H1 (cell line): ENCODE measurements at regions not wholly inside any gene's neighbourhood (a gene's known extent, or its start where the extent isn't known, plus 50 kb on each side); places are given as distances from the start of the nearest gene placed in this dataset.

Experiments
- CTCF ChIA-PET: fragments of 300-600 bp; sonication (Branson Sonifier 250); formaldehyde crosslinking; loops from one replicate; lab custom pipeline; 2021; ENCODE audit not compliant: partially characterized antibody; lab: Charles Lee
- POLR2A ChIA-PET: fragments of 300-600 bp; sonication (Branson Sonifier 250); formaldehyde crosslinking; loops from one replicate; lab custom pipeline; 2021; ENCODE audit warnings: inconsistent platforms; ENCODE audit not compliant: partially characterized antibody; lab: Charles Lee
- DNase-seq, 2 experiments: peaks; one replicate each; pipeline versions ENCODE4 v3.0.0 to v3.0.0-alpha.2; 2010 to 2022; ENCODE audit warnings: low spot score in 2 of 2, low read depth in 1 of 2, mixed read lengths in 1 of 2
- FAIRE-seq: peaks from 2 replicates; lab custom pipeline; 2011; peaks lifted over from hg19 to GRCh38; lab: Jason Lieb, UNC
- H2AFZ ChIP-seq: 2 replicates; pipeline ENCODE4 v1.8.1; 2012; ENCODE audit warnings: low read length, inconsistent platforms
- H2AK5ac ChIP-seq: 2 replicates; pipeline ENCODE4 v1.6.1; 2013; ENCODE audit warnings: low read depth, low read length
- H2BK120ac ChIP-seq: replicated peaks from 2 replicates; pipeline ENCODE3; 2013; ENCODE audit warnings: low read depth, low read length, inconsistent platforms
- H2BK12ac ChIP-seq: 2 replicates; pipeline ENCODE4 v1.6.1; 2013; ENCODE audit warnings: low read depth, low read length
- H2BK15ac ChIP-seq: 2 replicates; pipeline ENCODE4 v1.6.1; 2013; ENCODE audit warnings: low read length
- H2BK20ac ChIP-seq: 2 replicates; pipeline ENCODE4 v1.6.1; 2013; ENCODE audit warnings: low read length
- H2BK5ac ChIP-seq: 2 replicates; pipeline ENCODE4 v1.6.1; 2013; ENCODE audit warnings: low read depth, low read length
- H3K14ac ChIP-seq: 2 replicates; pipeline ENCODE4 v1.6.1; 2013; ENCODE audit warnings: inconsistent platforms; ENCODE audit not compliant: insufficient read length
- H3K18ac ChIP-seq: 2 replicates; pipeline ENCODE4 v1.6.1; 2013; ENCODE audit warnings: low read length; ENCODE audit errors: extremely low read depth
- H3K23ac ChIP-seq: 2 replicates; pipeline ENCODE4 v1.6.1; 2013; ENCODE audit warnings: inconsistent platforms; ENCODE audit not compliant: insufficient read length
- H3K23me2 ChIP-seq: 2 replicates; pipeline ENCODE4 v1.6.1; 2013; ENCODE audit warnings: low read depth, low read length
- H3K27ac ChIP-seq: 2 replicates; pipeline ENCODE4 v1.6.1; 2011; ENCODE audit warnings: low read depth, low read length, inconsistent platforms
- H3K27me3 ChIP-seq, 4 experiments: replicated peaks in 1 of 4; 1 replicate in 1 of 4; 2 replicates in 3 of 4; pipeline versions ENCODE4 v1.6.1 to v1.8.1; 2011 to 2013; ENCODE audit warnings: low read length in 3 of 4, mild to moderate bottlenecking in 3 of 4, inconsistent platforms in 2 of 4, mixed read lengths in 2 of 4, moderate library complexity in 1 of 4; ENCODE audit not compliant: control insufficient read depth in 3 of 4, insufficient read depth in 3 of 4; ENCODE audit errors: extremely low read depth in 1 of 4
- H3K36me3 ChIP-seq, 4 experiments: 2 replicates each; pipeline versions ENCODE4 v1.6.1 to v1.8.1; 2011 to 2013; ENCODE audit warnings: mild to moderate bottlenecking in 4 of 4, low read length in 3 of 4, moderate library complexity in 2 of 4, control low read depth in 1 of 4, inconsistent platforms in 1 of 4; ENCODE audit not compliant: insufficient read depth in 4 of 4, control insufficient read depth in 2 of 4
- H3K4ac ChIP-seq: replicated peaks from 2 replicates; pipeline ENCODE3; 2013; ENCODE audit warnings: low read length, low read depth, mixed read lengths, inconsistent platforms; ENCODE audit not compliant: insufficient read length
- H3K4me1 ChIP-seq, 4 experiments: replicated peaks in 1 of 4; 1 replicate in 1 of 4; 2 replicates in 3 of 4; pipeline versions ENCODE4 v1.6.1 to v1.8.1; 2011 to 2013; ENCODE audit warnings: low read length in 3 of 4, inconsistent platforms in 2 of 4, mixed read lengths in 1 of 4; ENCODE audit not compliant: insufficient read depth in 4 of 4, control insufficient read depth in 3 of 4
- H3K4me2 ChIP-seq, 2 experiments: 2 replicates each; pipeline versions ENCODE4 v1.6.1 to v1.8.1; 2011 to 2013; ENCODE audit warnings: low read depth in 2 of 2, low read length in 2 of 2, control low read depth in 1 of 2, inconsistent platforms in 1 of 2, mild to moderate bottlenecking in 1 of 2; ENCODE audit not compliant: insufficient read depth in 1 of 2
- H3K4me3 ChIP-seq, 4 experiments: fragments of 200-600, 300-600 bp in 1 of 4; sonication (generic), shearing (Covaris generic), sonication (Bioruptor Twin) in 1 of 4; 2 replicates each; pipeline versions ENCODE4 v1.5.1 to v1.8.1; 2011 to 2016; ENCODE audit warnings: low read length in 4 of 4, low read depth in 3 of 4, control low read depth in 2 of 4, inconsistent platforms in 2 of 4, mild to moderate bottlenecking in 2 of 4, mixed read lengths in 1 of 4, moderate library complexity in 1 of 4; ENCODE audit not compliant: insufficient read depth in 2 of 4; ENCODE audit errors: extremely low read depth in 1 of 4
- H3K56ac ChIP-seq: replicated peaks from 2 replicates; pipeline ENCODE3; 2013; ENCODE audit warnings: low read depth, mild to moderate bottlenecking, mixed read lengths, low read length, inconsistent platforms; ENCODE audit not compliant: insufficient read length
- H3K79me1 ChIP-seq: 2 replicates; pipeline ENCODE4 v1.6.1; 2013; ENCODE audit warnings: low read depth, low read length, control low read depth
- H3K79me2 ChIP-seq, 2 experiments: 2 replicates each; pipeline versions ENCODE4 v1.6.1 to v1.8.1; 2012 to 2013; ENCODE audit warnings: low read length in 2 of 2, mild to moderate bottlenecking in 2 of 2, inconsistent platforms in 1 of 2; ENCODE audit not compliant: insufficient read depth in 2 of 2, control insufficient read depth in 1 of 2
- H3K9ac ChIP-seq, 4 experiments: replicated peaks in 1 of 4; 1 replicate in 1 of 4; 2 replicates in 3 of 4; pipeline versions ENCODE4 v1.6.1 to v1.8.1; 2011 to 2013; ENCODE audit warnings: low read depth in 3 of 4, low read length in 3 of 4, control low read depth in 2 of 4, mild to moderate bottlenecking in 2 of 4, moderate library complexity in 2 of 4, inconsistent platforms in 1 of 4; ENCODE audit errors: extremely low read depth in 1 of 4
- H3K9me3 ChIP-seq, 2 experiments: 2 replicates each; pipeline versions ENCODE4 v1.6.1 to v1.8.1; 2012 to 2013; ENCODE audit warnings: mild to moderate bottlenecking in 2 of 2, moderate library complexity in 2 of 2, control low read depth in 1 of 2, inconsistent platforms in 1 of 2, low read depth in 1 of 2, low read length in 1 of 2, mixed read lengths in 1 of 2; ENCODE audit not compliant: insufficient read depth in 2 of 2
- H4K20me1 ChIP-seq, 2 experiments: replicated peaks in 1 of 2; 2 replicates each; pipeline versions ENCODE3 to v1.8.1; 2011 to 2013; ENCODE audit warnings: inconsistent platforms in 2 of 2, low read length in 2 of 2, mild to moderate bottlenecking in 1 of 2; ENCODE audit not compliant: insufficient read depth in 2 of 2, control insufficient read depth in 1 of 2
- H4K5ac ChIP-seq: 2 replicates; pipeline ENCODE4 v1.6.1; 2013; ENCODE audit warnings: low read length, low read depth, mixed read lengths, inconsistent platforms; ENCODE audit not compliant: insufficient read length
- H4K8ac ChIP-seq: 2 replicates; pipeline ENCODE4 v1.8.0; 2013; ENCODE audit warnings: mild to moderate bottlenecking, moderate library complexity, low read length, inconsistent platforms; ENCODE audit not compliant: insufficient read depth; ENCODE audit errors: extremely low read depth
- H4K91ac ChIP-seq: replicated peaks from 2 replicates; pipeline ENCODE3; 2013; ENCODE audit warnings: low read length, mixed read lengths, inconsistent platforms; ENCODE audit not compliant: insufficient read length
- CTCF ChIP-seq, 3 experiments: IDR thresholded peaks; 1 replicate in 2 of 3; 2 replicates in 1 of 3; pipeline versions ENCODE4 v1.5.1 to v1.6.1; 2011; ENCODE audit warnings: low read length in 3 of 3, mild to moderate bottlenecking in 3 of 3, inconsistent platforms in 2 of 3, low read depth in 1 of 3, moderate library complexity in 1 of 3; ENCODE audit not compliant: insufficient read depth in 1 of 3; ENCODE audit errors: control extremely low read depth in 1 of 3
- EP300 ChIP-seq, 2 experiments: IDR thresholded peaks; 1 replicate in 1 of 2; 2 replicates in 1 of 2; pipeline ENCODE4 v1.6.1; 2011 to 2012; ENCODE audit warnings: low read depth in 2 of 2, low read length in 2 of 2, mild to moderate bottlenecking in 2 of 2, borderline replicate concordance in 1 of 2, inconsistent platforms in 1 of 2, moderate library complexity in 1 of 2
- JUN ChIP-seq: IDR thresholded peaks from 2 replicates; pipeline ENCODE4 v1.6.1; 2011; ENCODE audit warnings: low read depth, mild to moderate bottlenecking, improper control_type of control experiment, low read length
- PHF8 ChIP-seq: fragments of 200-600 bp; sonication (generic); conservative IDR thresholded peaks from 2 replicates; pipeline ENCODE4 v1.7.1; 2012; ENCODE audit warnings: low read depth, mild to moderate bottlenecking, inconsistent platforms, low read length, moderate library complexity
- RNF2 ChIP-seq: fragments of 200-900, 300-1000 bp; sonication (generic); IDR thresholded peaks from 2 replicates; pipeline ENCODE4 v1.7.1; 2016; ENCODE audit warnings: borderline replicate concordance, low read depth, mild to moderate bottlenecking, antibody characterized with exemption, low read length; ENCODE audit not compliant: poor library complexity, severe bottlenecking; ENCODE audit errors: missing control alignments
- RXRA ChIP-seq: IDR thresholded peaks from 2 replicates; pipeline ENCODE4 v1.6.1; 2011; ENCODE audit warnings: low read depth, mild to moderate bottlenecking, low read length, moderate library complexity; ENCODE audit not compliant: insufficient read depth
- TAF7 ChIP-seq: optimal IDR thresholded peaks from 2 replicates; pipeline ENCODE3; 2011; ENCODE audit warnings: low read depth, mild to moderate bottlenecking, inconsistent platforms, low read length, moderate library complexity, borderline replicate concordance
- TBP ChIP-seq: IDR thresholded peaks from 2 replicates; pipeline ENCODE4 v1.6.1; 2011; ENCODE audit warnings: low read depth, low read length, improper control_type of control experiment
- TCF12 ChIP-seq: IDR thresholded peaks from 2 replicates; pipeline ENCODE4 v1.6.1; 2011; ENCODE audit warnings: low read depth, mild to moderate bottlenecking, low read length
- TEAD4 ChIP-seq: IDR thresholded peaks from 2 replicates; pipeline ENCODE4 v1.6.1; 2012; ENCODE audit warnings: low read depth, low read length, inconsistent platforms, mixed read lengths
- WGBS, 2 experiments: shearing (Covaris generic) in 1 of 2; methylation state at CpG; one replicate each; pipeline versions ENCODE4 v1.1.6 to v1.1.7; 2013 to 2015; ENCODE audit warnings: low lambda C conversion rate in 2 of 2, mixed read lengths in 2 of 2, inconsistent platforms in 1 of 2, low coverage in 1 of 2, missing lambda C conversion rate in 1 of 2; ENCODE audit not compliant: insufficient replicate concordance in 2 of 2, insufficient coverage in 1 of 2, insufficient read length in 1 of 2; ENCODE audit errors: extremely low coverage in 1 of 2, missing lambda C conversion rate in 1 of 2; 5-methylcytosine and 5-hydroxymethylcytosine counted together

- Histone ChIP-seq H3K4me2 (no peak overlapping the region), H3K23ac (no peak overlapping the region), H3K18ac (no peak overlapping the region), H3K4me3 (no peak overlapping the region), H3K56ac (no peak overlapping the region), H3K79me1 (no peaks in the 10 kb centered on the region), H2AK5ac (no peak overlapping the region), H3K9ac (no peak overlapping the region), H2AFZ (no peak overlapping the region), H3K4ac (no peak overlapping the region), H2BK20ac (no peak overlapping the region), H3K14ac (no peak overlapping the region), H3K79me2 (no peaks in the 10 kb centered on the region), H4K8ac (no peak overlapping the region), H3K27ac (no peak overlapping the region), H2BK15ac (peak overlapping the region; percentile 32; the same call in 1 of the 2 replicates), H4K91ac (no peak overlapping the region), H4K20me1 (no peaks in the 10 kb centered on the region), H2BK12ac (no peak overlapping the region), H3K27me3 (no peaks in the 10 kb centered on the region), H3K9me3 (no peaks in the 10 kb centered on the region), H3K36me3 (no peaks in the 10 kb centered on the region), H4K5ac (no peak overlapping the region), H3K4me1 (peaks cover 3 to 19% (median 6%) of the 10 kb centered on the region in 4 experiments; a peak in 6 of 7 replicates), H2BK120ac (no peak overlapping the region), H3K23me2 (no peaks in the 10 kb centered on the region), H2BK5ac (no peak overlapping the region)
- CTCF ChIA-PET: interaction anchor here (0.7 to 4.4 kb wide), 20 partner anchors 10 to 200 kb away, joined by 3 to 18 read pairs (median 4); no protein-coding TSS in a partner anchor
- POLR2A ChIA-PET: no interaction called here
- FAIRE-seq: peak; percentile 13
- no peak for DNase-seq
- WGBS, 2 experiments: 82% methylated on average over 20 of the region's 20 CpGs; no CpG with 5 or more reads in 1 of the 2 experiments
- TF ChIP-seq RXRA (no peak), EP300 (IDR thresholded peaks at IDR 0.05; ENCODE audit: borderline replicate concordance in 1 of 2, low read depth in 2 of 2, low read length in 2 of 2) (no peak), TCF12 (no peak), TAF7 (no peak), TBP (no peak), RNF2 (no peak), TEAD4 (no peak), CTCF (IDR thresholded peaks at IDR 0.05; ENCODE audit: control extremely low read depth in 1 of 3, insufficient read depth in 1 of 3, low read depth in 1 of 3, low read length in 3 of 3) (peak in 1 of 3 experiments; percentile 24; a peak in 1 of 4 replicates), PHF8 (no peak), JUN (no peak)
Observed at GRCh38 chr1:29900104-29900679, 663.9 kb downstream of the PTPRU start.
